Stomach (tissue), 4 donors: ENCODE measurements at regions not wholly inside any gene's neighbourhood (a gene's known extent, or its start where the extent isn't known, plus 50 kb on each side); places are given as distances from the start of the nearest gene placed in this dataset.

Experiments
- EP300 ChIP-seq: sonication (generic); formaldehyde crosslinking; IDR thresholded peaks from one replicate; pipeline ENCODE4 v1.6.1; 2017; ENCODE audit warnings: antibody characterized with exemption
- POLR2A ChIP-seq, 4 donors: fragments of 450-650 bp; IDR thresholded peaks; one replicate each; pipeline ENCODE4 v1.6.1; 2016; ENCODE audit warnings: antibody characterized with exemption in 4 of 4, control low read depth in 2 of 4, mild to moderate bottlenecking in 1 of 4, moderate library complexity in 1 of 4
- POLR2AphosphoS5 ChIP-seq, 3 donors: sonication (generic); formaldehyde crosslinking; IDR thresholded peaks; one replicate each; pipeline ENCODE4 v1.6.1; 2016; ENCODE audit warnings: antibody characterized with exemption in 3 of 3
- TF ChIP-seq, protein P1 (sequence below), 7 experiments: fragments of 450-650 bp in 4 of 7; fragments of 200-600 bp in 3 of 7; sonication (generic) in 3 of 7; IDR thresholded peaks; one replicate each; pipeline ENCODE4 v1.5.1; 2016 to 2019; ENCODE audit warnings: antibody characterized with exemption in 7 of 7, control low read depth in 2 of 7, mild to moderate bottlenecking in 1 of 7

DNA sequence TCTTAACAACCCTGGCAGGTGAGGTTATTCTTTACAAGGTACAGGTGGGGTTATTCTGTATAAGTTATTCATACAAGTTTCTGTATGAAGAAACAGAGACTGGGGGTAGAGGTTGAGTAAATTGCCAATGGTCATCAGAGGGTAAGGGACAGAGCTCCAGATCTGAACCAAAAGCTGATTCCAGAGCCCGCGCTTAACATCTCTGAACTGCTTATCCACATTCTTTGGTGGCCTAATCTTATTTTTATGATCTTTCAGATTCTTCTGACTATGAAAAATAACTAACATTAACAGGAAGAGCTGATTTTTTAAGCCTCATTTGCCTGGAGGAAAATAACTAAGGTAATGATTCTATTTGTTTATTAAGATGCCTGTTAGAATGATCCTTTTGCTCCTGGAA is 63.9 kb upstream of the BARHL2 start:
- no peak for TF ChIP-seq POLR2AphosphoS5 (IDR thresholded peaks at IDR 0.05)
- TF ChIP-seq EP300, result no peak
- TF ChIP-seq, protein P1, sequence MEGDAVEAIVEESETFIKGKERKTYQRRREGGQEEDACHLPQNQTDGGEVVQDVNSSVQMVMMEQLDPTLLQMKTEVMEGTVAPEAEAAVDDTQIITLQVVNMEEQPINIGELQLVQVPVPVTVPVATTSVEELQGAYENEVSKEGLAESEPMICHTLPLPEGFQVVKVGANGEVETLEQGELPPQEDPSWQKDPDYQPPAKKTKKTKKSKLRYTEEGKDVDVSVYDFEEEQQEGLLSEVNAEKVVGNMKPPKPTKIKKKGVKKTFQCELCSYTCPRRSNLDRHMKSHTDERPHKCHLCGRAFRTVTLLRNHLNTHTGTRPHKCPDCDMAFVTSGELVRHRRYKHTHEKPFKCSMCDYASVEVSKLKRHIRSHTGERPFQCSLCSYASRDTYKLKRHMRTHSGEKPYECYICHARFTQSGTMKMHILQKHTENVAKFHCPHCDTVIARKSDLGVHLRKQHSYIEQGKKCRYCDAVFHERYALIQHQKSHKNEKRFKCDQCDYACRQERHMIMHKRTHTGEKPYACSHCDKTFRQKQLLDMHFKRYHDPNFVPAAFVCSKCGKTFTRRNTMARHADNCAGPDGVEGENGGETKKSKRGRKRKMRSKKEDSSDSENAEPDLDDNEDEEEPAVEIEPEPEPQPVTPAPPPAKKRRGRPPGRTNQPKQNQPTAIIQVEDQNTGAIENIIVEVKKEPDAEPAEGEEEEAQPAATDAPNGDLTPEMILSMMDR (IDR thresholded peaks at IDR 0.05), result no peak
- no peak for TF ChIP-seq POLR2A (IDR thresholded peaks at IDR 0.05)
